ENCODE measurements at regions not wholly inside any gene's neighbourhood (a gene's known extent, or its start where the extent isn't known, plus 50 kb on each side); places are given as distances from the start of the nearest gene placed in this dataset.

DNA sequence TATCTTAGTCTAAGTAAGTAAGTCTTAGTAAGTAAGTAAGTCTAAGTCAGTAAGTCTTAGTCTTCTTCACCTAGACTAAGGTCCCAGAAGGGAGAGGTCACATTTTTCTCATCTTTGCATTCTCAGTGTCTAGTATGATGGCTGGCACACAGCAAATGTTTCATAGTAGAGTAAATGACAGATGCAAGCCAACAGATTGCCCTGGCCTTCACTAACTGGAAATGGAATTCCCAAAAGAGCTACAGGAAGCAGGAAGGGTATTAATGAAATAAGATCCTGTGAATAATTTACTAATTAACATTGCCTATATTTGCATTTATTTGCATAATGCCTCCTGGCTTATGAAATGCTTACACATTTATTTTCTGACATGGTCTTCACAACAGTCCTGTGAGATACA lies 221.6 kb downstream of the RAD51AP2 start:
- TF ChIP-seq EZH2phosphoT487 (conservative IDR thresholded peaks at IDR 0.05; ENCODE audit: low read length) = no peak
- no peak for TF ChIP-seq CTCF (IDR thresholded peaks at IDR 0.05; ENCODE audit: insufficient read depth, low read length, poor library complexity, severe bottlenecking)

Measured in SU-DHL-6 (cell line).